ENCODE measurements at regions not wholly inside any gene's neighbourhood (a gene's known extent, or its start where the extent isn't known, plus 50 kb on each side); places are given as distances from the start of the nearest gene placed in this dataset.

GRCh38 chr2:120430957-120431356, 85.0 kb downstream of the INHBB start:
- ChIA-PET CTCF (no interaction called here), POLR2A (no interaction called here)
- Mint-ChIP-seq H3K27ac (no peak overlapping the region), H3K4me1 (no peaks in the 10 kb centered on the region), H3K4me3 (no peak overlapping the region), H3K36me3 (no peaks in the 10 kb centered on the region), H3K9me3 (no peaks in the 10 kb centered on the region), H3K27me3 (peaks cover 16 to 20% of the 10 kb centered on the region in 2 donors)
- no peaks in the 10 kb centered on the region for H3K36me3 ChIP-seq (ENCODE audit: control insufficient read depth in 2 of 2, extremely low read depth in 1 of 2, insufficient read depth in 1 of 2, low read length in 1 of 2)
- peaks cover 0 to 23% of the 10 kb centered on the region in 2 experiments for H3K27me3 ChIP-seq (replicated peaks in 1 of 2; ENCODE audit: control insufficient read depth in 2 of 2, extremely low read depth in 1 of 2, insufficient read depth in 2 of 2, low read length in 1 of 2)
- no peak overlapping the region for H3K4me3 ChIP-seq (ENCODE audit: control insufficient read depth in 1 of 2, extremely low read depth in 1 of 2, low read length in 1 of 2)
- no peaks in the 10 kb centered on the region for H3K9me3 ChIP-seq
- no peaks in the 10 kb centered on the region for H3K4me1 ChIP-seq (ENCODE audit: control insufficient read depth in 1 of 2, extremely low read depth in 1 of 2, insufficient read depth in 2 of 2, low read length in 2 of 2)
- WGBS (ENCODE audit: insufficient coverage), result 70% methylated on average over 5 of the region's 6 CpGs
- ATAC-seq (replicated peaks in 1 of 4), result no peak
- no peak for DNase-seq
- no peak overlapping the region for H3K27ac ChIP-seq (ENCODE audit: low read length)

- no peaks in the 10 kb centered on the region for H3K4me1 ChIP-seq (ENCODE audit: control insufficient read depth in 1 of 2, extremely low read depth in 1 of 2, insufficient read depth in 2 of 2, low read length in 2 of 2)
- Mint-ChIP-seq H3K4me1 (no peaks in the 10 kb centered on the region), H3K27me3 (peaks cover 16 to 20% of the 10 kb centered on the region in 2 donors), H3K36me3 (no peaks in the 10 kb centered on the region), H3K9me3 (no peaks in the 10 kb centered on the region), H3K27ac (no peak overlapping the region), H3K4me3 (no peak overlapping the region)
- H3K9me3 ChIP-seq, result no peaks in the 10 kb centered on the region
- H3K27me3 ChIP-seq (replicated peaks in 1 of 2; ENCODE audit: control insufficient read depth in 2 of 2, extremely low read depth in 1 of 2, insufficient read depth in 2 of 2, low read length in 1 of 2), result peaks cover 0 to 24% of the 10 kb centered on the region in 2 experiments
- WGBS (ENCODE audit: insufficient coverage), result 78% methylated on average over 15 of the region's 20 CpGs
- ChIA-PET POLR2A (no interaction called here), CTCF (no interaction called here)
- no peak overlapping the region for H3K4me3 ChIP-seq (ENCODE audit: control insufficient read depth in 1 of 2, extremely low read depth in 1 of 2, low read length in 1 of 2)
- no peak for ATAC-seq (replicated peaks in 1 of 4)
- H3K27ac ChIP-seq (ENCODE audit: low read length), result no peak overlapping the region
- DNase-seq, result no peak
- no peaks in the 10 kb centered on the region for H3K36me3 ChIP-seq (ENCODE audit: control insufficient read depth in 2 of 2, extremely low read depth in 1 of 2, insufficient read depth in 1 of 2, low read length in 1 of 2)
Observed at GRCh38 chr2:120431386-120432292, 85.7 kb downstream of the INHBB start.

- no peaks in the 10 kb centered on the region for H3K4me1 ChIP-seq (ENCODE audit: control insufficient read depth in 1 of 2, extremely low read depth in 1 of 2, insufficient read depth in 2 of 2, low read length in 2 of 2)
- 85% methylated on average over 21 of the region's 24 CpGs for whole genome bisulfite sequencing (ENCODE audit: insufficient coverage)
- no peak overlapping the region for H3K4me3 Mint-ChIP-seq
- CTCF ChIA-PET, result no interaction called here
- peaks cover 16 to 21% of the 10 kb centered on the region in 2 donors for H3K27me3 Mint-ChIP-seq
- H3K9me3 ChIP-seq, result no peaks in the 10 kb centered on the region
- DNase-seq (no peak), ATAC-seq (replicated peaks in 1 of 4) (no peak)
- no peaks in the 10 kb centered on the region for H3K36me3 Mint-ChIP-seq
- no peaks in the 10 kb centered on the region for H3K4me1 Mint-ChIP-seq
- H3K27me3 ChIP-seq (replicated peaks in 1 of 2; ENCODE audit: control insufficient read depth in 2 of 2, extremely low read depth in 1 of 2, insufficient read depth in 2 of 2, low read length in 1 of 2), result peaks cover 0 to 31% of the 10 kb centered on the region in 2 experiments
- no peak overlapping the region for H3K4me3 ChIP-seq (ENCODE audit: control insufficient read depth in 1 of 2, extremely low read depth in 1 of 2, low read length in 1 of 2)
- H3K36me3 ChIP-seq (ENCODE audit: control insufficient read depth in 2 of 2, extremely low read depth in 1 of 2, insufficient read depth in 1 of 2, low read length in 1 of 2), result no peaks in the 10 kb centered on the region
- POLR2A ChIA-PET, result no interaction called here
- H3K27ac Mint-ChIP-seq, result no peak overlapping the region
- no peaks in the 10 kb centered on the region for H3K9me3 Mint-ChIP-seq
- H3K27ac ChIP-seq (ENCODE audit: low read length), result no peak overlapping the region
Observed at GRCh38 chr2:120432293-120432975, 86.5 kb downstream of the INHBB start.

- no peak for ATAC-seq (replicated peaks in 1 of 4)
Observed at GRCh38 chr2:120432976-120433815, 87.3 kb downstream of the INHBB start.

GRCh38 chr2:120433816-120434290, 87.9 kb downstream of the INHBB start:
- DNase-seq (no peak), ATAC-seq (replicated peaks in 1 of 4) (no peak)
- H3K27ac Mint-ChIP-seq, result no peak overlapping the region
- Histone ChIP-seq H3K36me3 (ENCODE audit: control insufficient read depth in 2 of 2, extremely low read depth in 1 of 2, insufficient read depth in 1 of 2, low read length in 1 of 2) (no peaks in the 10 kb centered on the region), H3K4me1 (ENCODE audit: control insufficient read depth in 1 of 2, extremely low read depth in 1 of 2, insufficient read depth in 2 of 2, low read length in 2 of 2) (no peaks in the 10 kb centered on the region), H3K27ac (ENCODE audit: low read length) (no peak overlapping the region), H3K9me3 (no peaks in the 10 kb centered on the region), H3K27me3 (replicated peaks in 1 of 2; ENCODE audit: control insufficient read depth in 2 of 2, extremely low read depth in 1 of 2, insufficient read depth in 2 of 2, low read length in 1 of 2) (peaks cover 0 to 43% of the 10 kb centered on the region in 2 experiments), H3K4me3 (ENCODE audit: control insufficient read depth in 1 of 2, extremely low read depth in 1 of 2, low read length in 1 of 2) (no peak overlapping the region)
- no peaks in the 10 kb centered on the region for H3K36me3 Mint-ChIP-seq
- no peaks in the 10 kb centered on the region for H3K9me3 Mint-ChIP-seq
- H3K4me1 Mint-ChIP-seq, result no peaks in the 10 kb centered on the region
- H3K27me3 Mint-ChIP-seq, result peaks cover 14 to 19% of the 10 kb centered on the region in 2 donors
- 88% methylated on average over 2 of the region's 7 CpGs for WGBS (ENCODE audit: insufficient coverage)
- CTCF ChIA-PET, result no interaction called here
- POLR2A ChIA-PET, result no interaction called here
- no peak overlapping the region for H3K4me3 Mint-ChIP-seq

More at GRCh38 chr2:120432976-120433815, 87.3 kb downstream of the INHBB start:
- Histone ChIP-seq H3K4me3 (ENCODE audit: control insufficient read depth in 1 of 2, extremely low read depth in 1 of 2, low read length in 1 of 2) (no peak overlapping the region), H3K27ac (ENCODE audit: low read length) (no peak overlapping the region), H3K9me3 (no peaks in the 10 kb centered on the region), H3K36me3 (ENCODE audit: control insufficient read depth in 2 of 2, extremely low read depth in 1 of 2, insufficient read depth in 1 of 2, low read length in 1 of 2) (no peaks in the 10 kb centered on the region), H3K27me3 (replicated peaks in 1 of 2; ENCODE audit: control insufficient read depth in 2 of 2, extremely low read depth in 1 of 2, insufficient read depth in 2 of 2, low read length in 1 of 2) (peaks cover 0 to 38% of the 10 kb centered on the region in 2 experiments), H3K4me1 (ENCODE audit: control insufficient read depth in 1 of 2, extremely low read depth in 1 of 2, insufficient read depth in 2 of 2, low read length in 2 of 2) (no peaks in the 10 kb centered on the region)
- ChIA-PET CTCF (no interaction called here), POLR2A (no interaction called here)
- no peak overlapping the region for H3K4me3 Mint-ChIP-seq
- no peaks in the 10 kb centered on the region for H3K9me3 Mint-ChIP-seq
- no peaks in the 10 kb centered on the region for H3K4me1 Mint-ChIP-seq
- WGBS (ENCODE audit: insufficient coverage), result 71% methylated on average over 12 of the region's 17 CpGs
- H3K27ac Mint-ChIP-seq, result no peak overlapping the region
- DNase-seq, result no peak
- peaks cover 16 to 20% of the 10 kb centered on the region in 2 donors for H3K27me3 Mint-ChIP-seq
- no peaks in the 10 kb centered on the region for H3K36me3 Mint-ChIP-seq

Measured in T-cell (primary cell).